Posterior cingulate gyrus (tissue), 11 donors: ENCODE measurements at regions not wholly inside any gene's neighbourhood (a gene's known extent, or its start where the extent isn't known, plus 50 kb on each side); places are given as distances from the start of the nearest gene placed in this dataset.

Experiments
- DNase-seq, 10 donors: peaks; one replicate each; pipeline versions ENCODE4 v3.0.0 to v3.0.0-alpha.2; 2020 to 2021; ENCODE audit warnings: mixed read lengths in 3 of 10
- intact Hi-C: fragments of 100-400 bp; cut with DNase I; formaldehyde crosslinking; loops from one replicate; pipeline ENCODE4 v1.15.1; 2023

- intact Hi-C loops: no loop called here
- peak in 1 of 10 donors; percentile 26 for DNase-seq
These were observed 358.2 kb upstream of the GATB start for GRCh38 chr4:152118819-152119553.

GRCh38 chr4:152117933-152118507, 357.2 kb upstream of the GATB start:
- DNase-seq: no peak

GRCh38 chr4:152117520-152117919, 356.7 kb upstream of the GATB start:
- intact Hi-C loops: no loop called here
- DNase-seq: no peak

More at GRCh38 chr4:152117933-152118507, 357.2 kb upstream of the GATB start:
- intact Hi-C loops: no loop called here

- DNase-seq: no peak
- intact Hi-C loops: no loop called here
These were observed 356.2 kb upstream of the GATB start for GRCh38 chr4:152117054-152117453.

GRCh38 chr4:152115794-152116193, 355.0 kb upstream of the GATB start:
- intact Hi-C loops: no loop called here

GRCh38 chr4:152115118-152115517, 354.3 kb upstream of the GATB start:
- intact Hi-C loops: no loop called here
- no peak for DNase-seq

More at GRCh38 chr4:152115794-152116193, 355.0 kb upstream of the GATB start:
- DNase-seq: peak in 1 of 10 donors; percentile 73

- intact Hi-C loops: no loop called here
- DNase-seq: no peak
These were observed 353.8 kb upstream of the GATB start for GRCh38 chr4:152114562-152114961.

DNA sequence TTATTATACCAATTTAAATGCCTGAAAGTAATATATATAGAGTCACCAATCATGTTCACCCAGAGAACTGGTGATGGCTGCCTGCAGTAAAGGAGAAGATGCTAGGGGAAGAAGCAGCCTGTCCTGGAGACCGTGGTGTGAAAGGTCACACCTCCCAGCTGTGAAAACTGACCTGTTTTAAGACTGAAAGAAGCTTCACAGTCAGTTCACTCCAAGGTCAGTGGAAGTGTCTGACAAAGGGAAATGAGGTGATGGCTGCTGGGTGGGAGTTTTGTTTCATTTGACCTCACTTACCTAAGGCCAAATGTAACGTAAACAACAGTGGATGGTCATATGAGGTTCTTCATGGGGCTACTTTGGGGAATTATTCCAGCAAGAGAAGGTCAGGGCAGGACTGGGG, 352.1 kb upstream of the GATB start:
- no peak for DNase-seq
- intact Hi-C loops: no loop called here

DNA sequence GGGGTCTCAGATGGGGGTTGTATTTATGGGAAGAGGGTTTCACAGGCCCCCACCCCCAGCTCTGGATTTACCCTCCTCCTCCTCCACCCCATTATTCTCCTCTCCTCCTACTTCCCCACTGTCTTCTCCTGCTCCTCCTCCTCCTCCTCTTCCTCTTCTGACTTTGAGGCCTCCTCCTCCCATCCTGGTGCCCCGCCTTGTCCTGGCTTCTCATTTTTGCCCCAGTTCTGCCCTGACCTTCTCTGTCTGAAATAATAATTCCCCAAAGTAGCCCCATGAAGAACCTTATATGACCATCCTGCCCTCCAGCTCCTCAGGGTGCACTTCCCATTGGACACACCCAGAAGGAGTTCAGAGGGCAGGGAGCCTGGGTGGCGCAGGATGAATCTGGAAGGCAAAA, 351.4 kb upstream of the GATB start:
- no peak for DNase-seq
- intact Hi-C loops: no loop called here

DNA sequence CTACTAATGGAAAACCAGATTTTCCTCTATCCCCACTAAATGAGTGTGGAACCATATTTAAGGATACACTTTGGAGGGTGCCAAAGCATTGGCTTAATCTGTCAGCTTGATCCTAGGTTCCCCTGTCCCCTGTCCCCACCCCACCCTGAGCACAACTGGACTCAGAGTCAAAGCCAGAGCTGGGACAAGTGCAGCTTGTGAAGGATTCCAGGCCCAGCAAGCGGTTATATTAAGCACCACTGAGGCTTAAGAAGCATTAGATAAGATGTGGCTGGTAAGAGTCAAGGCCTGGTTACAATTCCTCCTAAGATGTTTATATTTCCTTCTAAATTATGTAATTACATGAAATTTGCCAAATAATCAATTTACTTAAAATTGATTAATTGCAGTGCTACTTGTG, 350.0 kb upstream of the GATB start:
- intact Hi-C loops: no loop called here
- DNase-seq: no peak

- peak in 2 of 10 donors; percentile 47 to 70 for DNase-seq
- intact Hi-C loops: no loop called here
These were observed 349.0 kb upstream of the GATB start for GRCh38 chr4:152109531-152110509.

- no peak for DNase-seq
- intact Hi-C loops: no loop called here
These were observed 347.1 kb upstream of the GATB start for GRCh38 chr4:152107736-152108500.

GRCh38 chr4:152106781-152107321, 346.0 kb upstream of the GATB start:
- intact Hi-C loops: no loop called here
- DNase-seq: no peak

DNA sequence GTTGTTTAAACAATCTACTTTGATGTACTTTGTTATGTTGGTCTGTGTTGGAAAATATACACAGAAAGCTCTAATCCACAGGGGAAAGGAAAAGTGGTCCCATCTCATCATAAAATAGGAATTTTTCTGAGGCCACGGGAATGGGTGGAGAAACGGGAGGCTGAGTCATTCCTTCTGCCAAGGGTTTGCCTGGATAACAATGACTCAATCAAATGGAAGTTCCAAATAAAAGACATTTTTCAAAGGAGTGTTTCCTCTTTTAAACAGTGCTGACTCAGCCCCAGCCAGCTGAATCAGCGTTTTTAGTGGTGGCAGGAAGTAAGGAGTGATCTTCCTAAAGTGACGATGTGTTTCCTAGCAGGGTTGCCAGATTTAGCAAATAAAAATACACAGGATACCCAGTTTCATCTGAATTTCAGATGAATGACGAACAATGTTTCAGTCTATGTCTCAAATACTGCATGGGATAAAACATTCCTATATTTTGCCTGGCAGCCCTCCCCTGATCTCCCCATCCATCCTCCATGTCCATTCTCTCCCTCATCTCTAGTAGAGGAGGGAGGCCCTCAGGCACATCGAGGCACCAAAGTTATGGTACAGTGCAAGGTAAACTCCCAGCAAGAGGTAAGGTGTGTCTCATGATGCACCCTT, 345.4 kb upstream of the GATB start:
- DNase-seq: peak in 2 of 10 donors; percentile 50 to 64
- intact Hi-C loops: no loop called here

DNA sequence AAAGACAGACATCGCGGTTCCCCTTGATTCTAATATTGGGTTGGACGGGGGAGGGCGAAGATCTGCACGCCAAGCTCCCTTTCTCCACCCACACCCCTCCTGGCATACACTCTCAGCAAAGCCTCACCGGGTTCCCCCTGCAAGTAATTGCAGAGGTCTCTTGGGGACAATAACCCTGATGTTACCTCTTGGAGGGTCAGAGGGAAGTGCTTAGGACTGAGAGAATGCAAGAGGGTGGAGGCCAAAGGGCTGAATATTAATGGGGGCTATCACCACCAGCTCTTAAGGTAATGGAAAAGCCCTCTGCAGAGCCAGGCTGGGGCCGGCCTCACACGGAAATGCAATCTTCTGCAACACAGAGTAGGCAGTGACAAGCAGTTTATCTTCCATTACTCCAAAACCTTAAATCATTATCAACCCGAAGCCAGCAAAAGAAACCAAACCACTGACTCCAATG, 344.1 kb upstream of the GATB start:
- peak in 5 of 10 donors; percentile 35 to 89 (median 42) for DNase-seq
- intact Hi-C loops: loop anchor here (5.0 kb wide), 1 partner anchor 98 kb away; no protein-coding TSS in a partner anchor

GRCh38 chr4:152104356-152104755, 343.5 kb upstream of the GATB start:
- intact Hi-C loops: loop anchor here (5.0 kb wide), 1 partner anchor 97 kb away; no protein-coding TSS in a partner anchor
- DNase-seq: peak in 4 of 10 donors; percentile 44 to 89 (median 64)

DNA sequence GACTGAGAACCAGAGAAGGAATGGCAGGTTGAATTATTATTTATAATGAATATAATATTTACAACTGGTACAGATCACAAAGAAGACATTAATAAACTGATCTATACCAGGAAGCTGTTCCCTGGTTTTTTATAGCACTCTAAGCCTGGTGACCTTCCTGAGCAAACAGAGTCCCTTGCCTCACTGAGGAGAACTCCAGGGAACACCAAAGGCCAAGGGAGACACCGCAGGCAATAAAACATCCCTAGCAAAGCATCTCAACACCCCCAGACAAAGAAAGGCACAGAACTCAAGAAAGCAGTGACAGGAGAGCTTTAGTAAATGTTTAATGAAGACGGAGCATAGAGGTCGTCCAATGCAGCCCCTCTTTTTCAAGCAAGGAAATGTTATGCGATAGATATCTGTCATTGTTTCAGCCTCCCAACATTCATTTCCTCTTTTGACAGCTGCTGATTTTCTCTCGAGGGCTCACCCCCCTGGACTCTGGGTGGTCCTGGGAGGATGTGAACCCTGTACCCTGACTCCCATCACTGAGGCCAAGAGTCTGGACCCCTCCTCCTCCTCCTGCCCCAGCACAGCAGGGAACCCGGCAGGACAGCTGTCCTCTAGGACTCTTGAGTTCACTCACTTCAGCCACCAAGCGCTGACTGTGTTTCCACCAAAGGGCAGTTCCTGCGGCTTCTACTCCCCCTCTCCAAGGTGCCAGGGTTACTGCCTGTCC, 342.5 kb upstream of the GATB start:
- no peak for DNase-seq
- intact Hi-C loops: loop anchor here (5.0 kb wide), 1 partner anchor 96 kb away; no protein-coding TSS in a partner anchor

DNA sequence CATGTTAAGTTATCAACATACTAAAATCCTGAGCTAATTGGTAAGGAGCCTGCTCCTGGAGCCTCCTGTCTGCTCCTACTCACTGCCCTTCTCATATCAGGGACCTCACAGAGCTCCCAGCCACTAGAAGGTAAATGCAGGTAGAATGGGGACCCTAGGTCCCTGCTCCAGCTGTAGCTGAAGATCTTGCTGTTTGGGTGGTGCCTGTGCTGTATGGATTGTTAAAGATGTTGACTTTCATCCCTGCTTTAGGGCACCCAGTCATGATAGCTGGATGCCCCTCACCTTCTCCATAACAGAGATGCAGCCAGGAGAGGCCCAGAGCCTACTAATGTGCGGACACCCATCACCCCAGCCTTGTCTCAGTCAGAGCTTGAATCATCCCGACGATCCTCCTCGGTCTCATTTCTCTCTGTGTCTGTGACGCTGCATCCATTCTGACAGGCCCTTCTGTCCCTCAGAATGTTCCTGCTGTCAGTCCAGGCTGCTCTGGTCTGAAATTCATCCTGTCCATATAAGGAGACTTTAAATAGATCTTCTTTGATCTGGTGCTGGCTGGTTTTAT, 341.7 kb upstream of the GATB start:
- intact Hi-C loops: loop anchor here (5.0 kb wide), 1 partner anchor 95 kb away; no protein-coding TSS in a partner anchor
- DNase-seq: peak in 1 of 10 donors; percentile 65
